ENCODE measurements at regions not wholly inside any gene's neighbourhood (a gene's known extent, or its start where the extent isn't known, plus 50 kb on each side); places are given as distances from the start of the nearest gene placed in this dataset.
"Not testable (repeated sequence)": the region's sequence is repeated elsewhere in the genome, so short reads cannot be mapped to it uniquely, and the experiment has no call there.

GRCh38 chr16:15247971-15248370, 130.1 kb downstream of the NPIPA5 start:
- H3K23ac ChIP-seq (ENCODE audit: low read depth, low read length); H3K4ac ChIP-seq (ENCODE audit: low read depth, low read length); POLR2A ChIA-PET (ENCODE audit: unreplicated experiment); H3K4me3 ChIP-seq (ENCODE audit: insufficient read depth, low read depth, low read length); H3K4me2 ChIP-seq (ENCODE audit: low read depth, low read length); H2AK9ac ChIP-seq (replicated peaks; ENCODE audit: low read depth, low read length, poor library complexity); H3K9me3 ChIP-seq (ENCODE audit: control insufficient read depth, insufficient read depth, low read length); H4K8ac ChIP-seq (ENCODE audit: low read depth in 2 of 2, low read length in 2 of 2); BruUV-seq (replicated peaks); H3K27me3 ChIP-seq (ENCODE audit: control insufficient read depth, insufficient read depth, low read length); H3K36me3 ChIP-seq (ENCODE audit: control insufficient read depth, insufficient read depth, low read length); ATAC-seq (ENCODE audit: low read depth); H2BK15ac ChIP-seq (ENCODE audit: low read depth, low read length); H3K4me1 ChIP-seq (ENCODE audit: control insufficient read depth, insufficient read depth, low read length); H4K20me1 ChIP-seq (ENCODE audit: insufficient read depth, low read length); H4K91ac ChIP-seq (ENCODE audit: insufficient read depth, low read depth, low read length); H3K9me1 ChIP-seq (ENCODE audit: insufficient read depth, low read length); H3K79me1 ChIP-seq (ENCODE audit: low read depth in 1 of 2, low read length in 2 of 2); H2BK20ac ChIP-seq (ENCODE audit: low read depth, low read length); dilution Hi-C loops (cut with HindIII; ENCODE audit: low sequenced_read_pairs, unreplicated experiment); H2BK5ac ChIP-seq (ENCODE audit: low read depth, low read length, poor library complexity, severe bottlenecking); in situ Hi-C loops (cut with MboI; ENCODE audit: low sequenced_read_pairs); H3K27ac ChIP-seq (ENCODE audit: insufficient read depth, low read length); H3K9ac ChIP-seq (ENCODE audit: low read depth, low read length); H3K56ac ChIP-seq (ENCODE audit: extremely low read depth, insufficient read depth, low read length); H3K18ac ChIP-seq (ENCODE audit: low read depth, low read length); H2AK5ac ChIP-seq (ENCODE audit: low read depth, low read length); H2BK120ac ChIP-seq (ENCODE audit: low read depth, low read length); H4K5ac ChIP-seq (ENCODE audit: low read depth, low read length); CTCF ChIA-PET; DNase-seq; H2AFZ ChIP-seq (replicated peaks; ENCODE audit: low read length, poor library complexity); intact Hi-C loops (cut with micrococcal nuclease); H3K14ac ChIP-seq (replicated peaks; ENCODE audit: low read depth, low read length): not testable (repeated sequence)
- no CpG with 5 or more reads among the region's 2 CpGs for WGBS, 2 experiments (ENCODE audit: extremely low coverage in 2 of 2, insufficient read length in 1 of 2)

GRCh38 chr16:15236674-15237323, 141.3 kb downstream of the NPIPA5 start:
- H3K14ac ChIP-seq (replicated peaks; ENCODE audit: low read depth, low read length); H2AK9ac ChIP-seq (replicated peaks; ENCODE audit: low read depth, low read length, poor library complexity); H2BK5ac ChIP-seq (ENCODE audit: low read depth, low read length, poor library complexity, severe bottlenecking); H3K18ac ChIP-seq (ENCODE audit: low read depth, low read length); H4K8ac ChIP-seq (ENCODE audit: low read depth in 2 of 2, low read length in 2 of 2); BruUV-seq (replicated peaks); ATAC-seq (ENCODE audit: low read depth); H3K27me3 ChIP-seq (ENCODE audit: control insufficient read depth, insufficient read depth, low read length); H3K4me1 ChIP-seq (ENCODE audit: control insufficient read depth, insufficient read depth, low read length); H3K36me3 ChIP-seq (ENCODE audit: control insufficient read depth, insufficient read depth, low read length); H2BK120ac ChIP-seq (ENCODE audit: low read depth, low read length); CTCF ChIA-PET; in situ Hi-C loops (cut with MboI; ENCODE audit: low sequenced_read_pairs); H3K56ac ChIP-seq (ENCODE audit: extremely low read depth, insufficient read depth, low read length); H3K4me2 ChIP-seq (ENCODE audit: low read depth, low read length); H4K20me1 ChIP-seq (ENCODE audit: insufficient read depth, low read length); H3K9me1 ChIP-seq (ENCODE audit: insufficient read depth, low read length); H2AFZ ChIP-seq (replicated peaks; ENCODE audit: low read length, poor library complexity); H4K5ac ChIP-seq (ENCODE audit: low read depth, low read length); H3K4me3 ChIP-seq (ENCODE audit: insufficient read depth, low read depth, low read length); H4K91ac ChIP-seq (ENCODE audit: insufficient read depth, low read depth, low read length); H2AK5ac ChIP-seq (ENCODE audit: low read depth, low read length); H3K9me3 ChIP-seq (ENCODE audit: control insufficient read depth, insufficient read depth, low read length); H2BK20ac ChIP-seq (ENCODE audit: low read depth, low read length); POLR2A ChIA-PET (ENCODE audit: unreplicated experiment); intact Hi-C loops (cut with micrococcal nuclease); dilution Hi-C loops (cut with HindIII; ENCODE audit: low sequenced_read_pairs, unreplicated experiment); H3K9ac ChIP-seq (ENCODE audit: low read depth, low read length); H3K79me1 ChIP-seq (ENCODE audit: low read depth in 1 of 2, low read length in 2 of 2); H3K4ac ChIP-seq (ENCODE audit: low read depth, low read length); H2BK15ac ChIP-seq (ENCODE audit: low read depth, low read length); H3K27ac ChIP-seq (ENCODE audit: insufficient read depth, low read length); DNase-seq; H3K23ac ChIP-seq (ENCODE audit: low read depth, low read length): not testable (repeated sequence)
- no CpG with 5 or more reads among the region's 3 CpGs for WGBS, 2 experiments (ENCODE audit: extremely low coverage in 2 of 2, insufficient read length in 1 of 2)

All from IMR-90 (cell line).